Activated CD4-positive, alpha-beta T cell treated with anti-CD3 and anti-CD28 coated beads for 1 hour (primary cell): ENCODE measurements at regions not wholly inside any gene's neighbourhood (a gene's known extent, or its start where the extent isn't known, plus 50 kb on each side); places are given as distances from the start of the nearest gene placed in this dataset.
A peak's percentile ranks its signal among the peaks of the same experiment; 100 is the strongest.

Experiments used
- DNase-seq: peaks from one replicate; pipeline ENCODE4 v3.0.0-alpha.2; 2020

- DNase-seq, result peak; percentile 62
Measured at GRCh38 chr11:128324531-128325141, 262.7 kb downstream of the ETS1 start.

- no peak for DNase-seq
Measured at GRCh38 chr11:128324051-128324481, 263.3 kb downstream of the ETS1 start.

GRCh38 chr11:128323381-128323780 is 264.0 kb downstream of the ETS1 start:
- no peak for DNase-seq

- peak; percentile 37 for DNase-seq
Measured at GRCh38 chr11:128318856-128319474, 268.4 kb downstream of the ETS1 start.

- no peak for DNase-seq
Measured at GRCh38 chr11:128316541-128317227, 270.7 kb downstream of the ETS1 start.

- DNase-seq, result no peak
Measured at GRCh38 chr11:128315933-128316332, 271.4 kb downstream of the ETS1 start.

- DNase-seq, result no peak
Measured at GRCh38 chr11:128313931-128314330, 273.4 kb downstream of the ETS1 start.

GRCh38 chr11:128311742-128312719 is 275.3 kb downstream of the ETS1 start:
- DNase-seq, result no peak

- DNase-seq, result no peak
Measured at GRCh38 chr11:128310676-128311445, 276.5 kb downstream of the ETS1 start.

GRCh38 chr11:128310005-128310404 is 277.4 kb downstream of the ETS1 start:
- no peak for DNase-seq

- no peak for DNase-seq
Measured at GRCh38 chr11:128308794-128309193, 278.6 kb downstream of the ETS1 start.

GRCh38 chr11:128305588-128305987 is 281.8 kb downstream of the ETS1 start:
- DNase-seq, result no peak

GRCh38 chr11:128304666-128305485 is 282.5 kb downstream of the ETS1 start:
- DNase-seq, result no peak

- no peak for DNase-seq
Measured at GRCh38 chr11:128304116-128304515, 283.2 kb downstream of the ETS1 start.

- no peak for DNase-seq
Measured at GRCh38 chr11:128303383-128303782, 284.0 kb downstream of the ETS1 start.

GRCh38 chr11:128302425-128303186 is 284.8 kb downstream of the ETS1 start:
- DNase-seq, result peak; percentile 46

GRCh38 chr11:128301756-128302155 is 285.6 kb downstream of the ETS1 start:
- DNase-seq, result no peak

GRCh38 chr11:128300785-128301184 is 286.6 kb downstream of the ETS1 start:
- no peak for DNase-seq

GRCh38 chr11:128299132-128299726 is 288.1 kb downstream of the ETS1 start:
- DNase-seq, result no peak

GRCh38 chr11:128298271-128298670 is 289.1 kb downstream of the ETS1 start:
- DNase-seq, result no peak
